HL-60 (cell line): ENCODE measurements at regions not wholly inside any gene's neighbourhood (a gene's known extent, or its start where the extent isn't known, plus 50 kb on each side); places are given as distances from the start of the nearest gene placed in this dataset.

Experiments used
- DNase-seq, 2 experiments: peaks; one replicate each; pipeline ENCODE4 v3.0.0-alpha.2; 2010 to 2020; ENCODE audit warnings: low read depth in 1 of 2, low spot score in 1 of 2
- H3K27ac ChIP-seq: fragments of 250-450 bp; sonication (Bioruptor Pico); replicated peaks from 2 replicates; pipeline ENCODE4 v1.5.1; 2020; ENCODE audit warnings: mild to moderate bottlenecking, moderate library complexity
- H3K27me3 ChIP-seq: fragments of 250-450 bp; sonication (Bioruptor Pico); 2 replicates; pipeline ENCODE4 v1.5.1; 2021; ENCODE audit warnings: mild to moderate bottlenecking, moderate library complexity; ENCODE audit not compliant: insufficient read depth, poor library complexity, severe bottlenecking
- H3K4me3 ChIP-seq: replicated peaks from 2 replicates; pipeline ENCODE4 v1.5.1; 2011; ENCODE audit warnings: mild to moderate bottlenecking, control low read depth, low read length; ENCODE audit not compliant: insufficient read depth
- CTCF ChIP-seq: IDR thresholded peaks from one replicate; pipeline ENCODE4 v1.5.1; 2011; ENCODE audit warnings: low read length, control low read depth, inconsistent platforms; ENCODE audit not compliant: insufficient read depth
- GABPA ChIP-seq: IDR thresholded peaks from 2 replicates; pipeline ENCODE4 v1.6.1; 2012; ENCODE audit warnings: low read depth
- POLR2AphosphoS5 ChIP-seq: IDR thresholded peaks from 2 replicates; pipeline ENCODE4 v1.6.1; 2012; ENCODE audit warnings: low read depth
- REST ChIP-seq: IDR thresholded peaks from 2 replicates; pipeline ENCODE4 v1.6.1; 2012; ENCODE audit warnings: low read depth; ENCODE audit not compliant: insufficient replicate concordance
- SPI1 ChIP-seq: IDR thresholded peaks from 2 replicates; pipeline ENCODE4 v1.6.1; 2012; ENCODE audit warnings: low read depth, mild to moderate bottlenecking, borderline replicate concordance

- H3K27ac ChIP-seq = no peak overlapping the region
- H3K4me3 ChIP-seq = no peak overlapping the region
- TF ChIP-seq POLR2AphosphoS5 = no peak
- TF ChIP-seq CTCF = no peak
- no peak for TF ChIP-seq REST
- TF ChIP-seq GABPA = no peak
- no peak for TF ChIP-seq SPI1
- H3K27me3 ChIP-seq = no peaks in the 10 kb centered on the region
- DNase-seq = no peak
Observed at GRCh38 chr10:61067671-61068336, 123.8 kb upstream of the RHOBTB1 start.

GRCh38 chr10:61066661-61067344 is 122.8 kb upstream of the RHOBTB1 start:
- no peak overlapping the region for H3K27ac ChIP-seq
- DNase-seq = no peak
- TF ChIP-seq POLR2AphosphoS5 (no peak), REST (no peak), SPI1 (no peak), CTCF (no peak), GABPA (no peak)
- H3K27me3 ChIP-seq = no peaks in the 10 kb centered on the region
- H3K4me3 ChIP-seq = no peak overlapping the region

- DNase-seq = no peak
- Histone ChIP-seq H3K27me3 (no peaks in the 10 kb centered on the region), H3K4me3 (no peak overlapping the region), H3K27ac (no peak overlapping the region)
- TF ChIP-seq REST = no peak
- TF ChIP-seq CTCF = no peak
Observed at GRCh38 chr10:61065051-61065450, 121.1 kb upstream of the RHOBTB1 start.
